Epithelial cell of proximal tubule (primary cell): ENCODE measurements at regions not wholly inside any gene's neighbourhood (a gene's known extent, or its start where the extent isn't known, plus 50 kb on each side); places are given as distances from the start of the nearest gene placed in this dataset.
A peak's percentile ranks its signal among the peaks of the same experiment; 100 is the strongest.

Experiments
- DNase-seq: peaks from one replicate; pipeline ENCODE4 v3.0.0-alpha.2; 2011; ENCODE audit warnings: low read depth
- H3K4me3 ChIP-seq: 2 replicates; pipeline ENCODE4 v1.5.1; 2011; ENCODE audit warnings: low read depth, mild to moderate bottlenecking, low read length
- CTCF ChIP-seq: conservative IDR thresholded peaks from 2 replicates; pipeline ENCODE4 v1.5.1; 2012; ENCODE audit warnings: low read depth, mild to moderate bottlenecking, low read length

- H3K4me3 ChIP-seq = no peak overlapping the region
- TF ChIP-seq CTCF = no peak
- DNase-seq = no peak
Measured at GRCh38 chr5:163995206-163995605, 489.8 kb downstream of the MAT2B start.

- no peak for DNase-seq
- no peak for TF ChIP-seq CTCF
Measured at GRCh38 chr5:163997965-163998364, 492.5 kb downstream of the MAT2B start.

GRCh38 chr5:164000241-164000640 is 494.8 kb downstream of the MAT2B start:
- DNase-seq = no peak
- no peak for TF ChIP-seq CTCF
- H3K4me3 ChIP-seq = no peak overlapping the region

More at GRCh38 chr5:163997965-163998364, 492.5 kb downstream of the MAT2B start:
- no peak overlapping the region for H3K4me3 ChIP-seq

GRCh38 chr5:164000819-164001218 is 495.4 kb downstream of the MAT2B start:
- no peak for DNase-seq
- H3K4me3 ChIP-seq = no peak overlapping the region
- no peak for TF ChIP-seq CTCF

- no peak for TF ChIP-seq CTCF
- no peak overlapping the region for H3K4me3 ChIP-seq
- DNase-seq = no peak
Measured at GRCh38 chr5:164002214-164002613, 496.8 kb downstream of the MAT2B start.

- H3K4me3 ChIP-seq = no peak overlapping the region
- peak; percentile 27 for DNase-seq
- no peak for TF ChIP-seq CTCF
Measured at GRCh38 chr5:164002628-164003027, 497.2 kb downstream of the MAT2B start.

GRCh38 chr5:164005071-164005470 is 499.7 kb downstream of the MAT2B start:
- TF ChIP-seq CTCF = no peak
- DNase-seq = no peak
- H3K4me3 ChIP-seq = no peak overlapping the region
